ENCODE measurements at regions not wholly inside any gene's neighbourhood (a gene's known extent, or its start where the extent isn't known, plus 50 kb on each side); places are given as distances from the start of the nearest gene placed in this dataset.
A peak's percentile ranks its signal among the peaks of the same experiment; 100 is the strongest.
"Not testable (repeated sequence)": the region's sequence is repeated elsewhere in the genome, so short reads cannot be mapped to it uniquely, and the experiment has no call there.

DNA sequence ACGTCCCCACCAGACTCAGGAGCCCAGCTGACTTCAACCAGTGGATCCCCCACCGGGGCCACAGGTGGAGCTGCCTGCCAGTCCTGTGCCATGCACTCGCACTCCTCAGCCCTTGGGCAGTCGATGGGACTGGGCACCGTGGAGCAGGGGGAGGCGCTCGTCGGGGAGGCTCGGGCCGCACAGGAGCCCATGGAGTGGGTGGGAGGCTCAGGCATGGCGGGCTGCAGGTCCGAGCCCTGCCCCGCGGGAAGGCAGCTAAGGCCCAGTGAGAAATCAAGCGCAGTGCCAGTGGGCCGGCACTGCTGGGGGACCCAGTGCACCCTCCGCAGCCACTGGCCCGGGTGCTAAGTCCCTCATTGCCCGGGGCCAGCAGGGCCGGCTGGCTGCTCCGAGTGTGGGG lies 52.3 kb upstream of the LRRC30 start:
- not testable (repeated sequence) for H3K4me3 ChIP-seq (ENCODE audit: low read depth, low read length); DNase-seq (ENCODE audit: low read depth)

DNA sequence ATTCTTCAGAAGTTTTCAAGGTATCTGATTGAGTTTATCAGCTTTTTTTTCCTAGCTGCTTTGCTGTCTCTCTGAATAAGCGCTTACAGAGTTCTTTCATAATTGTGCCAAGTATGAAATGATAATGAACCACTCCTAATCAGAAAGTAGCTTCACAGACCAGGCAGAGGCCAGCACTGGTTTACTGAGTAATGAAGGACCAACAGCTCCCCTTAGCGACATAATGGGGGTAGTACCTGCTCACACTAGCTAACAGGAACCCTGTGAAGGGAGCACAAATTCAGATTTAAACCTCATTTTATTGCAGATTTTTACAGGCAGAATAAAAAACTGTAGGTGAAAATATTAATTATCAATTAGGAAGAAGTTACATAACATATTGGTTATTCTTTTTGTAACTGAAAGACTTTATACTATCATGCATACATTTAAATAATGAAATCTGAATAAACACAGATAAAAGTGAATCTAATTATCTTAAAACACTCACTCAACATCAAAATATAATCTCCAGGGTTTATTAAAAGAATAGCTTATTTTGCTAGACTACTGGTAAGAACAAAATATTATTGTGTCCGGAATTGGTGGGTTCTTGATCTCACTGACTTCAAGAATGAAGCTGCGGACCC lies 53.7 kb upstream of the LRRC30 start:
- H3K4me3 ChIP-seq (ENCODE audit: low read depth, low read length) = no peak overlapping the region
- TF ChIP-seq, protein P1, sequence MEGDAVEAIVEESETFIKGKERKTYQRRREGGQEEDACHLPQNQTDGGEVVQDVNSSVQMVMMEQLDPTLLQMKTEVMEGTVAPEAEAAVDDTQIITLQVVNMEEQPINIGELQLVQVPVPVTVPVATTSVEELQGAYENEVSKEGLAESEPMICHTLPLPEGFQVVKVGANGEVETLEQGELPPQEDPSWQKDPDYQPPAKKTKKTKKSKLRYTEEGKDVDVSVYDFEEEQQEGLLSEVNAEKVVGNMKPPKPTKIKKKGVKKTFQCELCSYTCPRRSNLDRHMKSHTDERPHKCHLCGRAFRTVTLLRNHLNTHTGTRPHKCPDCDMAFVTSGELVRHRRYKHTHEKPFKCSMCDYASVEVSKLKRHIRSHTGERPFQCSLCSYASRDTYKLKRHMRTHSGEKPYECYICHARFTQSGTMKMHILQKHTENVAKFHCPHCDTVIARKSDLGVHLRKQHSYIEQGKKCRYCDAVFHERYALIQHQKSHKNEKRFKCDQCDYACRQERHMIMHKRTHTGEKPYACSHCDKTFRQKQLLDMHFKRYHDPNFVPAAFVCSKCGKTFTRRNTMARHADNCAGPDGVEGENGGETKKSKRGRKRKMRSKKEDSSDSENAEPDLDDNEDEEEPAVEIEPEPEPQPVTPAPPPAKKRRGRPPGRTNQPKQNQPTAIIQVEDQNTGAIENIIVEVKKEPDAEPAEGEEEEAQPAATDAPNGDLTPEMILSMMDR (IDR thresholded peaks at IDR 0.05; ENCODE audit: control insufficient read depth, extremely low read depth, insufficient read depth) = peak; percentile 87
- DNase-seq (ENCODE audit: low read depth) = peak; percentile 36

DNA sequence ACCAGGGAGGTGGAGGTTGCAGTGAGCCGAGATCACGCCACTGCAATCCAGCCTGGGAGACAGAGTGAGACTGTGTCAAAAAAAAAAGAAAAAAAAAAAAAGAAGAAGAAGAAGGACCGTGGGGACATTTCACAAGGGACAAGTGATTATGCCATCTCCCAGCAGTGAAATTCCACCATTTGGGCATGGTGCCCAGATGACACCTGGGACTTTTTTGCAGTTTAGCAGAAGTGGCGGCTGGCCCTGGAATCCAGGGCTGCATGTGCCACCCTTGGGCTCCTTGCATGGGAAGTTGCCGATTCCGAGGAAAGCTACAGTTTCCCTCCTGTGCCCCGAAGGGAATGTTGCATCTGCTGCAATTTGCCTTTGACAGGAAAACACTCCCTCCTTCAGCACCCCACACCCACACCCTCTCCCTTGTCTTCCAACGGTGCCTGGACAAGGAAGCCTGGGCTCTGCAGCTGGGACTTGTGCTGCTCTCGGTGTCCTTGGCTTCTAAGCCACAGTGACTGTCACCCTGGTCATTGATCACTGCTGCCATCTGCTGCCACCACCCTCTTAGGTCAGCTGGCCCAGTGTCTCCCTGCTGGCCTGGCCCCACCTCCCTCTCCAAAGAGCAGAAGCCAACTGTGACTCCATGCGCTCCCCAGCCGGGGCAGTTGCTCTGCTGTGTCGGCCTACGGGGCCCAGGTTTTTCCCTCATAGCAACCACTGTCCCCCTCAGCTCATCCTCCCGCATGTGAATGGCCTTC lies 56.4 kb upstream of the LRRC30 start:
- DNase-seq (ENCODE audit: low read depth) = peak; percentile 14
- TF ChIP-seq, protein P1 (IDR thresholded peaks at IDR 0.05; ENCODE audit: control insufficient read depth, extremely low read depth, insufficient read depth) = peak; percentile 61
- H3K4me3 ChIP-seq (ENCODE audit: low read depth, low read length) = no peak overlapping the region

DNA sequence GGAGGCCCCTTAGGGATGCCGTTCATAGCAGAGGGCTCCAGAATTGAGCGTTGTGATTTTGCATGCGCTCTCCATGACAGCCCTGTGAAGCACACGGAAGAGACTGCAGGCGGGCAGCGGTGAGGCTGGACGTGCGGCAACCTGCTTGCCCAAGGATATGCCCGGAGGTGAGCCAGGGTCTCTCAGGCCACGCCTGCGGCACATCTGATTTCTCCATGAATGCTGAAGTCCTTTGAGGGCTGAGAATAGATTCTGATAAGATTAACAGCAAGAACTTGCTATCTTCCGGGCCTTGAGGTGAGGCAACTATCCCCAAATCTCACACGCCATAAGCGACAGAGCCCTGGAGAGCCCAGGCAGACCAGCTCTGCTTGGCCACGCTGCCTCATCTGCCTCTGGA lies 55.6 kb upstream of the LAMA1 start:
- DNase-seq (ENCODE audit: low read depth) = no peak
- TF ChIP-seq, protein P1 (IDR thresholded peaks at IDR 0.05; ENCODE audit: control insufficient read depth, extremely low read depth, insufficient read depth) = no peak
- H3K4me3 ChIP-seq (ENCODE audit: low read depth, low read length) = no peak overlapping the region

DNA sequence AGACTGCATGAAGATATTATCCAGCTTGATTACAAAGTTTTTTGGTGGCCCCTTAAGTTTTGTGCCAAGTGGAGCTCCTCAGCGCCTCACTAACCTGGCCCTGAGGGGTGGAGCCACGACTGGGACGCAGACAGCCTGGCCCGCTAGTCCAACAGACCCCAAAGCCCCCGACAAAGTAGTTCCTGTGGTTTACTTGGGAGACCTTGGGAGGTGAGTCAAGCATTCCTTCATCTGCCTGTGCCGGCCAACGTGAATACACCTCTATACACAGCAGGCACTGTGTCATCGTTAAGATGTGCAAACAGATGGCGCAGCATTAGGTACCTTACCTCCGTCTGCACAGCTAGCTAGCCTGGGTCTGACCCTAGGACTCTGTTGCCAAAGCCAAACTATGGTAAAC lies 55.0 kb upstream of the LAMA1 start:
- no peak for DNase-seq (ENCODE audit: low read depth)
- TF ChIP-seq, protein P1 (IDR thresholded peaks at IDR 0.05; ENCODE audit: control insufficient read depth, extremely low read depth, insufficient read depth) = no peak
- H3K4me3 ChIP-seq (ENCODE audit: low read depth, low read length) = no peak overlapping the region

DNA sequence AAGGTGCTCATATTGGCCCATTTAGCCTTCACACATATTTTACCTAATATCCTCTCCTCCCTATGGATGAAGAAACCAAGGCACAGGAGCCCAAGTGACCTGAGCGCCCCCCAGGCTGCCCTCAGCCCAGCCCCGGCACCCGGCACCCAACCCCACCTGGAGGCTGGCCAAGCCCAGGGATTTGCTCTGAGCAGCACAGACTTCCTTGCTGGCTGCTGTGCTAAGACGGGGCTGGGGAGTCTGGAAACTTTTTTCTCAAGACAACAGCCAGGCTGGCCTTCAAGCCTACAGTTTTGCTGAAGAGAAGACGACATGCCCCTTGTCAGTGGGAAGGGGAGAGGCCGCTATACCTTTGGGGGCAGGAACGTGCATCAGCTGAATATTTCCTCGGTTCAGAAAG lies 52.7 kb upstream of the LAMA1 start:
- TF ChIP-seq, protein P1 (IDR thresholded peaks at IDR 0.05; ENCODE audit: control insufficient read depth, extremely low read depth, insufficient read depth) = no peak
- no peak overlapping the region for H3K4me3 ChIP-seq (ENCODE audit: low read depth, low read length)
- no peak for DNase-seq (ENCODE audit: low read depth)

DNA sequence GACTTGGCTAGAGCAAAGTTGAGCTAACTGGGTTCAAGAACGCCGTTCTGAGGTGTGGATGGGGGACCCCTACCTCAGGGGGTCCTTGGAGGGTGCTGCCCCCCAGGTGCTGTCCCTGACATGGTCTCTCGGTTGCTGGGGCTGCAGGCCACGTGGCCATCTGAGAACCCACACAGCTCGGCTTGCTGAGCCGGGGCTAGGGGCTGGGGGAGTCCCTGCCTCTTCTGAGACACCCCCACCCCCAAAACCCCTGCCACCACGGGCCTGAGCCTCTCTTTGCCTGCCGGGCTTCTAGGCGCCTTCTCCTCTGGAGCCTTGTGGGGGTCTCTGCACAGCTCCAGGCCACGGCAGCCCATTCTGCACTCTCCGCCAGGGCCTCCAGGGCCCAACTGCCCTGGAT lies 52.0 kb upstream of the LAMA1 start:
- no peak for DNase-seq (ENCODE audit: low read depth)
- H3K4me3 ChIP-seq (ENCODE audit: low read depth, low read length) = no peak overlapping the region
- TF ChIP-seq, protein P1 (IDR thresholded peaks at IDR 0.05; ENCODE audit: control insufficient read depth, extremely low read depth, insufficient read depth) = no peak
